ENCODE measurements at regions not wholly inside any gene's neighbourhood (a gene's known extent, or its start where the extent isn't known, plus 50 kb on each side); places are given as distances from the start of the nearest gene placed in this dataset.

GRCh38 chr20:62567246-62568044 lies 74.9 kb upstream of the SLCO4A1 start:
- H3K27ac ChIP-seq, result no peak overlapping the region
- no peaks in the 10 kb centered on the region for H3K9me3 ChIP-seq
- no peaks in the 10 kb centered on the region for H3K4me1 ChIP-seq
- H3K4me3 ChIP-seq, result no peak overlapping the region
- H3K36me3 ChIP-seq, result no peaks in the 10 kb centered on the region
- H3K27me3 ChIP-seq, result peaks cover 0 to 72% of the 10 kb centered on the region in 2 donors
- DNase-seq (ENCODE audit: low spot score in 2 of 2), result no peak
- TF ChIP-seq CTCF (IDR thresholded peaks at IDR 0.05), result no peak
- intact Hi-C loops (cut with DNase I; ENCODE audit: low total_unique reads), result no loop called here

- no peak for DNase-seq (ENCODE audit: low spot score in 2 of 2)
- H3K9me3 ChIP-seq, result no peaks in the 10 kb centered on the region
- intact Hi-C loops (cut with DNase I; ENCODE audit: low total_unique reads), result no loop called here
- no peaks in the 10 kb centered on the region for H3K36me3 ChIP-seq
- TF ChIP-seq POLR2A (IDR thresholded peaks at IDR 0.05) (no peak), POLR2AphosphoS5 (IDR thresholded peaks at IDR 0.05) (no peak), CTCF (IDR thresholded peaks at IDR 0.05) (no peak)
- peaks cover 0 to 72% of the 10 kb centered on the region in 2 donors for H3K27me3 ChIP-seq
- H3K27ac ChIP-seq, result no peak overlapping the region
- no peak overlapping the region for H3K4me3 ChIP-seq
- no peaks in the 10 kb centered on the region for H3K4me1 ChIP-seq
Observed at GRCh38 chr20:62568045-62568389, 74.3 kb upstream of the SLCO4A1 start.

- H3K27me3 ChIP-seq, result peaks cover 0 to 70% of the 10 kb centered on the region in 2 donors
- intact Hi-C loops (cut with DNase I; ENCODE audit: low total_unique reads), result no loop called here
- no peak for DNase-seq (ENCODE audit: low spot score in 2 of 2)
- H3K36me3 ChIP-seq, result no peaks in the 10 kb centered on the region
- no peak for TF ChIP-seq POLR2AphosphoS5 (IDR thresholded peaks at IDR 0.05)
- no peak for TF ChIP-seq CTCF (IDR thresholded peaks at IDR 0.05)
- no peak for TF ChIP-seq POLR2A (IDR thresholded peaks at IDR 0.05)
- H3K4me3 ChIP-seq, result no peak overlapping the region
- no peaks in the 10 kb centered on the region for H3K9me3 ChIP-seq
- no peaks in the 10 kb centered on the region for H3K4me1 ChIP-seq
- no peak overlapping the region for H3K27ac ChIP-seq
Observed at GRCh38 chr20:62569615-62570014, 72.7 kb upstream of the SLCO4A1 start.

GRCh38 chr20:62570403-62570802 lies 71.9 kb upstream of the SLCO4A1 start:
- intact Hi-C loops (cut with DNase I; ENCODE audit: low total_unique reads), result no loop called here
- Histone ChIP-seq H3K4me3 (no peak overlapping the region), H3K27me3 (peaks cover 0 to 78% of the 10 kb centered on the region in 2 donors), H3K9me3 (no peaks in the 10 kb centered on the region), H3K36me3 (no peaks in the 10 kb centered on the region), H3K27ac (no peak overlapping the region), H3K4me1 (no peaks in the 10 kb centered on the region)
- TF ChIP-seq POLR2AphosphoS5 (IDR thresholded peaks at IDR 0.05), result no peak
- no peak for TF ChIP-seq POLR2A (IDR thresholded peaks at IDR 0.05)
- TF ChIP-seq CTCF (IDR thresholded peaks at IDR 0.05), result no peak
- no peak for DNase-seq (ENCODE audit: low spot score in 2 of 2)

GRCh38 chr20:62570897-62571668 lies 71.2 kb upstream of the SLCO4A1 start:
- DNase-seq (ENCODE audit: low spot score in 2 of 2), result no peak
- H3K4me3 ChIP-seq, result no peak overlapping the region
- H3K36me3 ChIP-seq, result no peaks in the 10 kb centered on the region
- peaks cover 0 to 85% of the 10 kb centered on the region in 2 donors for H3K27me3 ChIP-seq
- TF ChIP-seq POLR2A (IDR thresholded peaks at IDR 0.05), result no peak
- TF ChIP-seq POLR2AphosphoS5 (IDR thresholded peaks at IDR 0.05), result no peak
- H3K9me3 ChIP-seq, result no peaks in the 10 kb centered on the region
- no peak overlapping the region for H3K27ac ChIP-seq
- intact Hi-C loops (cut with DNase I; ENCODE audit: low total_unique reads), result no loop called here
- no peaks in the 10 kb centered on the region for H3K4me1 ChIP-seq
